ENCODE measurements at regions not wholly inside any gene's neighbourhood (a gene's known extent, or its start where the extent isn't known, plus 50 kb on each side); places are given as distances from the start of the nearest gene placed in this dataset.
"Not testable (repeated sequence)": the region's sequence is repeated elsewhere in the genome, so short reads cannot be mapped to it uniquely, and the experiment has no call there.

DNA sequence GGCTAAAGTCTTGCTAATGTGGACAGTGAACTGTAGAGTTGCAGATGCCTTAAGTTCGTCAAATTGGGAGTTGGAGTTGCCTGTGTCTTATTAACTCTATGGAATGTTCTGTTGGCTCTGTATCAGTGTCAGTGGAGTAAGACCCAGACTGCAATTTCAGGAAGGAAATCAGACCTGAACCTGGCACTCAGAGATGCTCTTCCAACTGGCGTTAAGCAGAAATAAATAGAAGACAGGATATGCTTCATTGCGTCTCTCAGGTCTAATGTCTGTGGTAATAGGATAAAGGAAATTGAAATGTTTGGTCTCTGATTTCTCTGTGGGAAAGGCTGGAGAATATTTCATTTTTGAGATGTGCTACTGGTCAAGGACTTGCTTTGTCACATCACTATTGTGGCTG is 846.7 kb upstream of the ID2 start:
- no peak for DNase-seq

DNA sequence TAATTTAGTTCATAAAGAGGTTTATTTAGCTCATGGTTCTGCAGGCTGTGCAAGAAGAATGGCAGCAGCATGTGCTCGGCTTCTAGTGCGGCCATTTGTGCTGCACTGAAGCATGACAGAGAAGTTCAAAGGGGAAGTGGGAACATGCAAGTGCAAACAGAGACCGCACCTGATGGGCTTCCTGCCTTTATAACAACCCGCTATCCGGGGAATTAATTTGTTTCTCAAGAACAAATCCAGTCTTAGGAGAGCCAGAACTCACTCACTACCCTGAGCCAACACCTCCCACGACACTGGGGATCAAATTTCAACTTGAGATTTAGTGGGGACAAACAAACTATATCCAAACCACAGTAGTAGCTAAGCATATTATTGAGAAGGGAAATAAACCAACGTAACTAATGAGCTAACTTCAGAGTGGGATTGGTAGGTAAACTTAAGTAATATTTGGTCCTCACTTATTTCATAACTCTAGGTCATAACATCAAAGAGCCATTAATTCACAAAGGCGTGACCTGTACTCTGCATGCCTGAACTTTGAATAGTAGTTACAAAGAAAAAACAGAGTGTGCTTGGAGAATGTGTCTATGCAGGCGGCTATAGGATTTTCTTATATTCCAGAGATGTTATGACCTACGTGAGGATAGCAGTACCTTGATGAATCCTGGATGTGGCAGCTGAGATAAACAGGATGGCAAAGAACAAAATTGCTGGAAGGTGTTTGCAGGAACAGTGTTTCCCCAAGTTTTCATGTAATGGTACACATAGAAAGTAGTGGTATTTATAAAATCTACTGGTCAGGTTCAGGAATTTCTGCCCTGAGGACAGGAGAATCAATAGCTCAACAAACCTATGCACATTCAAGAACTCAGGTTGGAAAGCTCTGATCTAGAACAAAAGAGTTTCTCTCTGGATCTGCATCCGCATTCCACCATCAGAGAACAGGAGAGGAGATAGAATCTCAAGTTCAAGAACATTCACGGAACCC is 845.9 kb upstream of the ID2 start:
- DNase-seq: no peak

DNA sequence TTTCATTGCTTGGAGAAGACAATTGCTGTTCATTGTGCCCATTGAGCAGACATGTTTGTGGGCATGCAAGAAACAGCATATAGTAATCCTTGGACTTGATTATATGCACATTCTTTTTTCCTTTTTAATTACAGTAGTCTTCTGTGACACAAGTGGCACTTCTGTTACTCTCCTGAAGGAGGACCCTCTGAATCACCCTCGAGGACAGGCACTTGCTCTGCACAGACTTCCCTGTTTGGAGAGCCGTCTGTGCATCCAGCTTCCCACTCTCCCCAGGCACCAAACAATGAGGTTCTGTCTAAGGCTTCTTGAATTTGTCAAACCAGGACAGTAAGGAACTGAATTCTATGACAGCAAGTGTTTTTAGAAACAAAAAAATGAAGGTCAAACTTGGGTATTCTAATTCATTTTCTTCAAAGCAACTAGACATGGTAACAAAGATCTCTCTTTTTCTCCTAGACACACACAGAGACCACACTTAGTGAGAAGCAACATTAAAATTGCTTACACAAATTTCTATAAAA is 844.6 kb upstream of the ID2 start:
- DNase-seq: no peak

DNA sequence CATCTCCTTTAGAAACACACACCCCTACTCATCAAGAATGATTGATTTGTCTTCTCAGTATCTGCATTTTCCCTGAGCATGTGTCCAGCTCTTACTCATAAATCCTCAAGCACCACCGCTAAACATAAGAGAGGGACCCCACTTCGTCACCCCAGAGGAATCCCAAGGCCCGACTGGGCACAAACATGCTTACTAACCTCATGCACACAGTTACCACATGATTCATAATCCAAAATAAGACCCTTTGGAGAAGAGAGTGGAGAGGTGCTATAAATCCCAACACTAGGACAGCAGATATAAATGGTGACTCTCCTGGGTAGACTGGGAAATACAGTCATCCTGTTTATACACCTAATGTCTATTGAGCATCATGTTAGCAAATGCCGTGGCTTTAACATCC is 843.2 kb upstream of the ID2 start:
- DNase-seq: no peak

DNA sequence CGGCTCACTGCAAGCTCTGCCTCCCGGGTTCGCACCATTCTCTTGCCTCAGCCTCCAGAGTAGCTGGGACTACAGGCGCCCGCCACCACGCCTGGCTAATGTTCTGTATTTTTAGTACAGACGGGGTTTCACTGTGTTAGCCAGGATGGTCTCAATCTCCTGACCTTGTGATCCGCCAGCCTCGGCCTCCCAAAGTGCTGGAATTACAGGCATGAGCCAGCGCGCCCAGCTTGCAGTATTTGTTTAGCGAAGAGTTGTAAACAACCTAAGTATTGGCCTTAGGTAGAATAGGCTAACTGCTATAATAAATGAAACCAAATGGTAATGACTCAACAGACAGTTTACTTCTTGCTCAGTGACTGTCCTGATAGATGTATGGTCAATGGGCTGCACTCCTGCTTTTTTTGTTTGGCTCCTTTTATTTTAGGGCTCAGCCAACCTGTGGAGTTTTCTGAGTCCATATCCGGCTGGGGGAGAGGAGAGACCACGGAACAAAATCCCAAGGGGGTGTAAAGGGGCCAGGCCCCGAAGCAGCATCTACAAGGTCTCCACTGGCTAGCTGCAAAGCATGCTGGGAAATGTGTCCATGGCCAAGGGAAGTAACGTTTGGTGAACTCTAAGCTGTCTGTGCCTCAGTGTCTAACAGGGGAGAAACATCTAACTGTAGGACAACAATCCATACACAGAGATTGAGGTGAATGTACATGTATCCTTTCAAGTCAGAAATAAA is 841.0 kb upstream of the ID2 start:
- no peak for DNase-seq

DNA sequence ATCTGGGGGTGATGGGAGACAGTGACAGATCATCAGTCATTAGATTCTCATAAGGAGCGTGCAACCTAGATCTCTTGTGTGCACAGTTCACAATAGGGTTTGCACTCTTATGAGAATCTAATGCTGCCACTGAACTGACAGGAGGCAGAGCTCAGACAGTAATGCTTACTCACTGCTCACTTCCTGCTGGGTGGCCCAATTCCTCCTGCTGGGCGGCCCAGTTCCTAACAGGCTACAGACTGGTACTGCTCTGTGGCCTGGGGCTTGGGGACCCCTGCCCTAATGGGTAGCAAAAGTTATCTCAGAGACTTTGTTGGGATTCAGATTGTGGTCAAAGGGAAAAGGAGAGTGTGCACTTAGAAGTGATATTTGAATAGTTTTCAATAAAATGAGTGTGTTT is 840.1 kb upstream of the ID2 start:
- DNase-seq: no peak

DNA sequence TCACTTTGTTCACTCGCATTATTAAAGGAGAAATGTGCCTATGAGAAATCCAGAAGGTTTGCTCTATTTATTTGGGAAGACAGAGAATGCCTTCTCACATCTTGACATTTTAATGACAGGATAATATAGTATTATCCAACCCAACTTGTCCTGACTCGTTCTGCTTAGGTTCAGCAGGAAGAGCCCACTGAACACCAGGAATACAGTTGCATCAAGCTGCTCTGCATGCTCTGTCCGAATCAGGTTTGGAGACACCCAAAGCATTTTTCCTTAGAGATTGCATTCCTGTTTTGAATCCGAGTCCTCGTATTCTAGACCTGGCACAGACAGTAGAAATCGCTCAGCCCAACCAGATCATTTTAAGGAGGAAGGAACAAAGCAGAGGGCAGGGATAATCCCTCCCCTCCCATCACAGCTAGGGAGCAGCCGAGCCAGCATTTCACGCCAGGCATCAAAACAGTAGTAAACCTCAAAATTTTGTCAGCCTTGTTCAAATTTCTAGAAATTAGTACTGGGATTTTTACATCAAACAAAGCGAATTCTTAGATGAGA is 837.4 kb upstream of the ID2 start:
- no peak for DNase-seq

DNA sequence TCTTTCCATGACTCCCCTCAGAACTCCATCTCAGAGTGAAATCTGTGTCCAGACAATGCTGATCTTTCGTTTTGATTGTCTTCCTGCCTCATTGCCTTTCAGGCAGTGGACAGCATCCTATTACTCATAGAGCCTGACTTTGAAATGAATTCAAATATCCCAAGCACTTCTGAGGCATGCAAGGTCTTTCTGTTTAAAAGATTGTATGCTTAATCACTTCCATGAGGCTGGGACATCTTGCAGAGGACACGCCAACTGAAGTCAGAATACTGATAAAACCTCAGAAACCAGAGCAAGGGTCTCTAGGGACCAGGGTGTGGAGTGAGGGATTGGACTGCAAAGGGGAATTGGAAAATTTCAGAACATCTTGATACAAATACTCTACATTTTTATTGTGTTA is 836.5 kb upstream of the ID2 start:
- DNase-seq: no peak

DNA sequence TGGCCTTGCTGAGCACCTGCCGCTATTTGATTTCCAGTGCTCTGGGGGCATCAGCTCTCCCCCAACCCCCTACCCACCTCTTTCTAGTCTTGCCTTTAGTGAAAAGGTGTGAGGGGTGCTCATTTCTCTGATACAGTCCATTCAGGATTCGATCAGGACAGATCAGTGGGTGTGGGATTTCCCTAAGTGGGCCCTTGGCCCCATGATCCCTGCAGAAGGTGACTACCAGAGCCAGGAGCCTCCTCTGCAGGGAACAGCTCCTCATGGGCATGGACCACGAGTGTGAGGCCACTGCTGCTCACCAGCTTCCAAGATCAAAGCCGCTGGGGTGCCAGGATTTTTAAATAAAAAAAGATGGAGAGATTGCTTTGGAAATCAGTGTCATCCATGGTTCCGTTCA is 835.2 kb upstream of the ID2 start:
- no peak for DNase-seq

DNA sequence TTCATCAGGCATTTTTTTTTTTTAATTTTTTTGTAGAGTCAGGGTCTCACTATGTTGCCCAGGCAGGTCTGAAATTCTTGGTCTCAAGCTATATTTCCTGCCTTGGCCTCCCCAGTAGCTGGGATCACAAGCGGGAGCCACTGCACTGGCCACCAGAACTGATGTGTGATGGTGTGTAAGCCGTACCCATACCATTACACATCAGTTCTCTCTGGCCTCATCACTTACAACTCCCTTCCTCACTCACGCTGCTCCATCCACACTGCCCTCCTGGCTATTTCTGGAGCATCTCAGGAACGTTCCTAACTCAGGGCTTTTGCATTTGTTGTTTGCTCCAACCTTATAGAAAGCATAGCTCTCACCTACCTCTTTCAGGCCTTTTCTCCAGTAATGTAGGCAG is 834.5 kb upstream of the ID2 start:
- DNase-seq: no peak

DNA sequence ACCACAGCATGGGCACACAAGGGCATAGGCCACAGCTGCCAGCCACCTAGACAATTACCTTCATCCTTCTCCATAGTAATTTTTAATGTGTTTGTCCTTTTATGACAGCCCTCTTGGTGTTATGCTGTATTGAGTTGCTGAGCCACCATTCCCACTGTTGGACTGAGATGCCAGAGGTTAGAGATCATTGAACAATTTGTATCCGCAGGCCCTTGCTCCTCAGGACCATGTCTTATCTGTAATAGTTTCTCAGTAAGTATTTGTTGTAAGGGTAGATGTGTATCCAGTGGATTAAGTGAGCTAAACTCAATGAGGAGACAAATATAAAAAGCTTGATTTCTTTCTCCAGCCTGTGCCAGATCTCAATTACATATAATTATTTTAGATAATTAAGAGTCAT is 832.8 kb upstream of the ID2 start:
- DNase-seq: no peak

DNA sequence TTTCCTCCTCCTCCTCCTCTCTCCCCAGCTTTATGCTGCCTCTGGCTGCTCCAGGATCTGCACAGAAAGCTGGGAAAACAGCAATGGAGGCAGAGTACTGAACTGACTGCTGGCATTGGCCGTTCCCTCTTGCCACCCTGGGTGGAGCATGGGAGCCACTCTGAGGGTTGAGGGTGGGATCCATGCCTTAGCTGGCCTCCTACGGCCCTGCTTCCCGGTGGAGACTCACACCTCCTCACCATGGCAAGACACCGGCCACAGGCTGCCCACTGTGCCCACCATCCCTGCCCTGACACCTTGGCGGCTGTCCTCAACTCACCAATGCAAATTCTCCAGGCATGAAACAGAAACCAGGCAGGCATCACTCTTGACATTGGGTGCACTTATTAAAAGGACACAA is 832.3 kb upstream of the ID2 start:
- DNase-seq: no peak

DNA sequence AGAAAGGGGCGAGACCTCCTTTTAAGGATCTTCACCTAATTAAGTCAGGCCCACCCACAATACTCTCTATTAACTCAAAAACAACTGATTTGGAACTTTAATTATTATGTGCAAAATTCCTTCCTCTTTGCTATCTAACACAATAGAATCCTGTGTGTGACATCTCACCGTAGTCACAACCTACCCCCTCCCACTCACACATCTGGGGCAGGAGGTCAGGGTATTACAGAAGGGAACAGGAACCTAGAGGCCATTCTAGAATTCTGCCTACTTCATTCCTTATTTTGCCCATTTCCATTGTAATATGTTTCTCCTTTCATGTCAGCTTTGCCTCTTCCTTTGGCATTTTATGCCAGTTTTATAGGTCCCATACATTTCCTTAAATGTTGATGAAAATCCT is 829.3 kb upstream of the ID2 start:
- DNase-seq: no peak

DNA sequence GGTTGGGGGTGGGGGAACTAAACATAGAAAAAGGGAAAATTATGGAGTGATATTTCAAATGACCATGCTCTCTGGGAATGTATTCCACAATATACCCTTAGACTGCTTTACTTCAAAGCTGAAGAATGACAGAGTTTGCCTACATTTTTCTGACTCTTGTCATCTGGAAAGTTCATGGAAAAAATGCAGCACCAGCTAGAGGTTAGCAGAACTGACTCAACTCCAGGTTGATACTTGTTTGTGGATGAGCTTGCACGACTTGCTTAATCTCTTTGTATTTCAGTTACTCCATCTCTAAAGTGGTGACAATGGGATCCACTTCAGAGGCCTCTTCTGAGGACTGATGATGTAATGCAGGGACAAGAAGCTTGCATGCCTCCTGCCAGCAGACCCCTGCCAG is 824.0 kb upstream of the ID2 start:
- no peak for DNase-seq

DNA sequence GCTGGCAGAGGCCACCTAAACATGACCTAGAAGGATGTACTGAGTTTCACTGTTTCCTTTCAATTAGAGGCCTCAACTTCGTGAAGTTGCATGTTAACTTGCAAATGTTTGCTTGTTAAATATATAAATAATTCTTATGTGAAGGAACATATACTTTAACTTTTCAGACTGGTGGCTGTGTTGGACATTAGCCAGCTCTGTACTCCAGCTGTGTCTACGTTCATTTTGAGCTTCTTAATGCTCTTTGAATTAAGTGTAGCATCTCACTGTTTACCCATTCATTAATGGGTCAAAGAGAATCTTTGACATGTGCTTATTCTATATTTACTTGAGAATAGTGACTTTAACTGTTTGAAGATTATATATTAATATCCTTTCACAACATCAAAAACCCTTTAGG is 823.2 kb upstream of the ID2 start:
- no peak for DNase-seq

DNA sequence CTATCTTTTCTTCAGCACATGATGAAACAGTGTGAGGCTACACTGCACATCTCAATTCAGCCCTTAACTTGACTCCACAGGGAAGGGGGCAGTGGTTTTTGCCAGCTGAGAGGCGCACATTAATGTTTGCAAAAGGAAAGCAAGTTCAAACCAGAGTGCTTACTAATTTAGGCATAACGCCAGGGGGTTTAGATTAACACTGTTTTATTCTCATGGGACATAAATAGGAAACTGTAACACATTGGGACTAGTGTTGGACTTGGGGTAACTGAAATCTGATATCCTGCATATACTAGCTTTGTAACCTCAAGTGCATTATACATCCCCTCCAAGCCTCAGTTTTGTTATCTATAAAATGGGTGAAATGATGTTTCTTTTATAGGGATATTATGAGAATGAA is 821.2 kb upstream of the ID2 start:
- DNase-seq: no peak

DNA sequence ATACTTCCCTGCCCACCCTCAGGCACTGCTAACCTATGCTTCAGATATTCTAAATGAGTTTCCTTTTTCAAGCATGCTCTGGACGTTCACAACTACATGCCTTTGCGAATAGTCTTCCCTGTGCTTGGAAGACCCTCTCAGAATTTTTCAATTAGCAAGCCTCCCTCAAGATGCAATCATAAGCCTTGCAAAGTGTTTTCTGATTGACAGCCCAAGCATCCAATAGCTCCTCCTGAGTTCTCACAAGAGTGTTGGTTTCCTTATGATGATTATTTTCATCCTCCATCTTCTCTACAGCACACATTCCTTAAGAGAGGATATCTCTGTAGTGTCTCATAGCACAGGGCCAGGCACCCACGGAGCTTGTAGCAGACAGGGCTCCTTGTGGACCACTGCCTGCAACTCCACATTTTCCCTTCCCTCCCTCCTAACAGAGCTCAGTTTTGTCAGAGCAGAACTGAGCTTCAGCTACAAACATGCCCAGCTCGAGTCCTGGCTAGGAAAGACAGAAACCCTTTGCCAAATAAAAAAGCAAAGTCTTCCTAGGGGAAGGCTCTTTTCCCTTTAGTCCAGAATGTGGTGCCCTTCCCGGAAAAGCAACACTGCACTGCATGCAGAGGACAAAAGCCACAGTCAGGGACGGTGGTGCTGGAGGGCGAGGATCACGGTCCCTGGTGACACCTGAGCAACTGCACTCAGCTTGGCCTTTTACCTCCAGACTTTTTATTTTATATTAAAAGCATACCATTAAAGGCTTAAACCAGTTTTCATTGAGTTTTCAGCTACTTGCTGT is 819.8 kb upstream of the ID2 start:
- DNase-seq: no peak

DNA sequence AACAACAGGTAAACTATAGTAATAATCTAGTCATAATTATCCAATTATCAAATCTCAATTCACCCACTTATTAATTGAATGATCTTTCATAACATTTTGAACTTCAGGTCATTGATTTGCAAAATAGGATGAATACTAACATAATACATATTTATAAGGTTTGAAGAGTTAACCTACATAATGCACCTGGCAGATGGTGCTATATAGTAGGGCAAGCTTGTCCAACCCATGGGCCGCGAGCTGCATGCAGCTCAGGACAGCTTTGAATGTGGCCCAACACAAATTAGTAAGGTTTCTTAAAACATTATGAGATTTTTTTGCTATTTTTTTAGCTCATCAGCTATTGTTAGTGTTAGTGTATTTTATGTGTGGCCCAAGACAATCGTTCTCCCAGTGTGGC is 815.8 kb upstream of the ID2 start:
- DNase-seq: no peak

DNA sequence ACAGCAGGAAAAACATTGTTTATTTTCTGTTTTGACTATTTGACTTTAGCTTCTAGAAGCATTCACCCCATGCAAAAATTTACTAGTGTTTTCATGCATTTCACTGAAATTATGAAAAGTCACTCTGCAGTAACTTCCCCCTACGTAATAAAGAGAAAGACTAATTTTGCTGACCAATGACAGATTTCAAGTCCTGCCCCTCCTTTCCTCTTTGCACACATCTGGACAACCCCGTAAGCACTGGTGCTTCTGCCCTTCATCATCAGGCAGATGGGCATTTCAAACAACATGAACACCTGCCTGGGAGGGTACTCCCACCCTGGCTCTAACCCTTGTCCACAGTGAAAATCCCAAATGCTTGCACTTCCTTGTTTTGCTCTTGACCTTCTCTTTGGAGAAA is 815.0 kb upstream of the ID2 start:
- DNase-seq: no peak

DNA sequence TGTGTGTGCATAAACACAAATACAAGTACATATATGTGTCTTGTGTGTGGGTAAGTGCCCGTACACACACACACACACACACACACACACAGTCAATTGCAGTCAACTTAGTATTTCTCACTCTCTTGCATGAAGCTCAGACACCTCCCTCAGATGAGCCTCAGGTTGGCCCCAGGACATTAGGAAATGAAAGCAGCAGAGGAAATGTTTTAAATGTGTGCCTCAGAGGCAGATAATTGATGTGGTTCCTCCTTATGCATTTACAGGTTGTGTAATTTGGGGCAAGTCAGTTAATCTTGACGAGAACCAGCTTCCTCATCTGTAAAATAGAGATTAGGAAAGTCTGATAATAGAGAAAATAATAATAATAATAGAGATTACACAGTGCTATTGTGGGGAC is 814.0 kb upstream of the ID2 start:
- no peak for DNase-seq

DNA sequence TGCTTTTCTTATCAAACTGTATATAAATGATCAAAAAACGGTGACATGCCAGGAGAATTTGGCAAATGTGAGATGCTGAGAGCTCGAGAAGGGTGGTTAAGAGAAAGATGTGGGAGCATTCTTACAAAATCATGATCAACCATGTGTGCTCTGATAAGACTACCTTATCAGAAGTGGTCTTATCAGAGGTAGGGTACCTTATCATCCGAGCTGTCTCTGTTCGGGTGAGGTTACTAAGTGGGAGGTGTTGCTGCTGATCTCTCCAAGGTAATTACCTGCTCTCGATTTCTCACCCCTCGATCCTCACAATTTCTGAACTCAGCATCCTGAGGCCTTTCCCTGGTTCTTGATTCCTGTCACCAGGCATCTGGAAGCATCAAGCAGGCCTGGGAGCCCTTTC is 813.0 kb upstream of the ID2 start:
- DNase-seq: no peak

DNA sequence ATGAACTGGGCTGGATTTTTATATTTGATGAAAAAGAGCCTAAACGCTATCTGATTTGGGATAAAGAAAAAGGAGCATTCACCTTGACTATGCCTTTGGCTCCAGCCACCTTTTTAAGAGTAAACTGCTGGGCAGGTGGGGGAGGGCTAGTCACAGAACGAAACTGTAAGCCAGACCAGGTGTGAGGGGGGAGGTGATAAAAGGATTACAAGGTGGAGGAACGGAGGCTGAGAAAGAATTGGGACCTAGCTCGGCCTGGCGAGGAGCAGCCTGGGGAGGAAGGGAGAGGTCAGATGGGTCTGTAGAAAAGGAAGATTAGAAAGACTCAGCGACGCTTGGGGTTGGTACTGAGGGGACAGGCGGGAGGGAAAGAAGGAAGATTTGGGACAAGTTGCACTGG is 805.4 kb upstream of the ID2 start:
- DNase-seq: not testable (repeated sequence)

DNA sequence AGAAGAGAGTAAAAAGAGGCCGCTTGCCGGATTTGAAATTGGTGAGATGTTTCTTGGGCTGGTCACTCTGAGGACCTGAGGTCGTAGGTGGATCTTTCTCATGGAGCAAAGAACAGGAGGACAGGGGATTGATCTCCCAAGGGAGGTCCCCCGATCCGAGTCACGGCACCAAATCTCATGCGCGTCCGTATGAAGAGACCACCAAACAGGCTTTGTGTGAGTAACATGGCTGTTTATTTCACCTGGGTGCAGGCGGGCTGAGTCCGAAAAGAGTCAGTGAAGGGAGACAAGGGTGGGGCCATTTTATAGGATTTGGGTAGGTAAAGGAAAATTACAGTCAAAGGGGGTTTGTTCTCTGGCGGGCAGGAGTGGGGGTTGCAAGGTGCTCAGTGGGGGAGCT is 803.6 kb upstream of the ID2 start:
- DNase-seq: not testable (repeated sequence)

Measured in activated CD4-positive, alpha-beta T cell treated with anti-CD3 and anti-CD28 coated beads, Interleukin-2, amount 50 U/mL, for 1 hour (primary cell).